RPMI8226 (cell line): ENCODE measurements at regions not wholly inside any gene's neighbourhood (a gene's known extent, or its start where the extent isn't known, plus 50 kb on each side); places are given as distances from the start of the nearest gene placed in this dataset.
A peak's percentile ranks its signal among the peaks of the same experiment; 100 is the strongest.
"Not testable (repeated sequence)": the region's sequence is repeated elsewhere in the genome, so short reads cannot be mapped to it uniquely, and the experiment has no call there.

Experiments
- DNase-seq: peaks from one replicate; pipeline ENCODE4 v3.0.0-alpha.2; 2015

- DNase-seq: no peak
Measured at GRCh38 chr1:200496937-200497336, 87.1 kb upstream of the ZNF281 start.

- DNase-seq: no peak
Measured at GRCh38 chr1:200495901-200496300, 86.1 kb upstream of the ZNF281 start.

- no peak for DNase-seq
Measured at GRCh38 chr1:200493344-200493743, 83.5 kb upstream of the ZNF281 start.

GRCh38 chr1:200491103-200491502, 81.3 kb upstream of the ZNF281 start:
- DNase-seq: no peak

GRCh38 chr1:200490183-200490582, 80.3 kb upstream of the ZNF281 start:
- DNase-seq: no peak

- peak; percentile 67 for DNase-seq
Measured at GRCh38 chr1:200488375-200489165, 78.7 kb upstream of the ZNF281 start.

- no peak for DNase-seq
Measured at GRCh38 chr1:200487650-200488049, 77.8 kb upstream of the ZNF281 start.

GRCh38 chr1:200486634-200487033, 76.8 kb upstream of the ZNF281 start:
- DNase-seq: no peak

- not testable (repeated sequence) for DNase-seq
Measured at GRCh38 chr1:200484438-200484946, 74.7 kb upstream of the ZNF281 start.

- DNase-seq: no peak
Measured at GRCh38 chr1:200483491-200484143, 73.8 kb upstream of the ZNF281 start.

- no peak for DNase-seq
Measured at GRCh38 chr1:200480964-200481363, 71.1 kb upstream of the ZNF281 start.

GRCh38 chr1:200479816-200480215, 70.0 kb upstream of the ZNF281 start:
- no peak for DNase-seq

- DNase-seq: no peak
Measured at GRCh38 chr1:200478945-200479558, 69.2 kb upstream of the ZNF281 start.

- no peak for DNase-seq
Measured at GRCh38 chr1:200478239-200478623, 68.4 kb upstream of the ZNF281 start.

GRCh38 chr1:200474633-200475032, 64.8 kb upstream of the ZNF281 start:
- no peak for DNase-seq

GRCh38 chr1:200473698-200474371, 64.0 kb upstream of the ZNF281 start:
- DNase-seq: no peak

GRCh38 chr1:200471739-200472138, 61.9 kb upstream of the ZNF281 start:
- DNase-seq: no peak

GRCh38 chr1:200468264-200469001, 58.6 kb upstream of the ZNF281 start:
- DNase-seq: no peak

- no peak for DNase-seq
Measured at GRCh38 chr1:200464784-200465400, 55.1 kb upstream of the ZNF281 start.
